H9 (cell line): ENCODE measurements at regions not wholly inside any gene's neighbourhood (a gene's known extent, or its start where the extent isn't known, plus 50 kb on each side); places are given as distances from the start of the nearest gene placed in this dataset.

Experiments used
- DNase-seq: peaks from one replicate; pipeline ENCODE4 v3.0.0-alpha.2; 2017
- H2AFZ ChIP-seq: one replicate; pipeline ENCODE4 v1.6.1; 2013; ENCODE audit warnings: mild to moderate bottlenecking, low read length, control low read depth, moderate library complexity
- H2AK5ac ChIP-seq: 2 replicates; pipeline ENCODE4 v1.6.1; 2013; ENCODE audit warnings: low read length, control low read depth, mixed read lengths; ENCODE audit not compliant: insufficient read length
- H2BK120ac ChIP-seq: one replicate; pipeline ENCODE4 v1.6.1; 2013; ENCODE audit warnings: low read depth, mild to moderate bottlenecking, low read length, control low read depth, inconsistent platforms; ENCODE audit not compliant: poor library complexity, severe bottlenecking
- H2BK12ac ChIP-seq: 2 replicates; pipeline ENCODE4 v1.6.1; 2013; ENCODE audit warnings: low read length, control low read depth, mixed read lengths, low read depth; ENCODE audit not compliant: insufficient read length
- H2BK15ac ChIP-seq: 2 replicates; pipeline ENCODE4 v1.6.1; 2013; ENCODE audit warnings: low read depth, low read length, control low read depth
- H2BK20ac ChIP-seq: one replicate; pipeline ENCODE4 v1.6.1; 2013; ENCODE audit warnings: low read depth, mild to moderate bottlenecking, low read length, control low read depth, inconsistent platforms; ENCODE audit not compliant: poor library complexity, severe bottlenecking
- H2BK5ac ChIP-seq: 2 replicates; pipeline ENCODE4 v1.6.1; 2013; ENCODE audit warnings: low read length, control low read depth, mixed read lengths; ENCODE audit not compliant: insufficient read length
- H3K14ac ChIP-seq: 2 replicates; pipeline ENCODE4 v1.6.1; 2013; ENCODE audit warnings: low read length, control low read depth; ENCODE audit not compliant: insufficient read depth
- H3K18ac ChIP-seq: 2 replicates; pipeline ENCODE4 v1.6.1; 2013; ENCODE audit warnings: low read depth, mild to moderate bottlenecking, mixed read lengths, low read length, control low read depth; ENCODE audit not compliant: insufficient read length
- H3K23ac ChIP-seq: 2 replicates; pipeline ENCODE4 v1.6.1; 2013; ENCODE audit warnings: low read length, control low read depth, mixed read lengths, low read depth; ENCODE audit not compliant: insufficient read length
- H3K23me2 ChIP-seq: 2 replicates; pipeline ENCODE4 v1.6.1; 2013; ENCODE audit warnings: low read depth, mild to moderate bottlenecking, mixed read lengths, low read length, control low read depth; ENCODE audit not compliant: insufficient read length, poor library complexity, severe bottlenecking
- H3K27ac ChIP-seq: 2 replicates; pipeline ENCODE4 v1.5.1; 2013; ENCODE audit warnings: low read length, control low read depth, mixed read lengths, low read depth; ENCODE audit not compliant: insufficient read length
- H3K27me3 ChIP-seq: 2 replicates; pipeline ENCODE4 v1.6.1; 2013; ENCODE audit warnings: low read length, control low read depth, inconsistent platforms; ENCODE audit not compliant: insufficient read depth
- H3K4ac ChIP-seq: 2 replicates; pipeline ENCODE4 v1.6.1; 2013; ENCODE audit warnings: low read depth, mild to moderate bottlenecking, control low read depth, inconsistent platforms, low read length, moderate library complexity
- H3K4me1 ChIP-seq: 2 replicates; pipeline ENCODE4 v1.6.1; 2013; ENCODE audit warnings: low read length, control low read depth, inconsistent platforms; ENCODE audit not compliant: insufficient read depth
- H3K4me2 ChIP-seq: 2 replicates; pipeline ENCODE4 v1.6.1; 2013; ENCODE audit warnings: low read length, control low read depth, mixed read lengths; ENCODE audit not compliant: insufficient read length, insufficient read depth
- H3K56ac ChIP-seq: 2 replicates; pipeline ENCODE4 v1.6.1; 2013; ENCODE audit warnings: low read depth, mild to moderate bottlenecking, mixed read lengths, low read length, control low read depth; ENCODE audit not compliant: insufficient read length
- H3K79me1 ChIP-seq: 2 replicates; pipeline ENCODE4 v1.6.1; 2013; ENCODE audit warnings: low read depth, mild to moderate bottlenecking, moderate library complexity, low read length, control low read depth, inconsistent platforms; ENCODE audit not compliant: insufficient read depth, poor library complexity, severe bottlenecking
- H3K79me2 ChIP-seq: 2 replicates; pipeline ENCODE4 v1.6.1; 2013; ENCODE audit warnings: low read length, control low read depth, inconsistent platforms; ENCODE audit not compliant: insufficient read depth
- H3K9ac ChIP-seq: 2 replicates; pipeline ENCODE4 v1.6.1; 2013; ENCODE audit warnings: low read length, control low read depth, mixed read lengths; ENCODE audit not compliant: insufficient read length; ENCODE audit errors: extremely low read depth
- H3K9me3 ChIP-seq: one replicate; pipeline ENCODE4 v1.6.1; 2013; ENCODE audit warnings: low read depth, low read length, inconsistent platforms; ENCODE audit not compliant: control insufficient read depth
- H3T11ph ChIP-seq: one replicate; pipeline ENCODE4 v1.6.1; 2013; ENCODE audit warnings: mild to moderate bottlenecking, low read length, control low read depth, inconsistent platforms
- H4K20me1 ChIP-seq: one replicate; pipeline ENCODE4 v1.6.1; 2013; ENCODE audit not compliant: control insufficient read depth, insufficient read length, insufficient read depth
- H4K5ac ChIP-seq: 2 replicates; pipeline ENCODE4 v1.6.1; 2013; ENCODE audit warnings: low read depth, mild to moderate bottlenecking, mixed read lengths, low read length, control low read depth; ENCODE audit not compliant: insufficient read length
- H4K8ac ChIP-seq: replicated peaks from 2 replicates; pipeline ENCODE4 v1.6.1; 2013; ENCODE audit warnings: low read length, control low read depth, mixed read lengths, low read depth; ENCODE audit not compliant: insufficient read length
- H4K91ac ChIP-seq: 2 replicates; pipeline ENCODE4 v1.6.1; 2013; ENCODE audit warnings: low read depth, mild to moderate bottlenecking, moderate library complexity, mixed read lengths, low read length, control low read depth; ENCODE audit not compliant: insufficient read length
- H3K27ac Mint-ChIP-seq, 3 experiments: 2 replicates in 2 of 3; 3 replicates in 1 of 3; pipeline ENCODE4 v1.8.0; 2020 to 2021; ENCODE audit warnings: mixed read lengths in 3 of 3, mild to moderate bottlenecking in 1 of 3, moderate library complexity in 1 of 3
- H3K27me3 Mint-ChIP-seq: 2 replicates; pipeline ENCODE4 v1.8.0; 2021; ENCODE audit warnings: low read depth, mild to moderate bottlenecking, moderate library complexity, mixed read lengths
- H3K36me3 Mint-ChIP-seq, 3 experiments: 2 replicates in 2 of 3; 3 replicates in 1 of 3; pipeline ENCODE4 v1.8.0; 2020 to 2021; ENCODE audit warnings: low read depth in 3 of 3, mixed read lengths in 3 of 3; ENCODE audit not compliant: insufficient read depth in 1 of 3
- H3K4me1 Mint-ChIP-seq, 2 experiments: 2 replicates each; pipeline ENCODE4 v1.8.0; 2020; ENCODE audit warnings: mixed read lengths in 2 of 2
- H3K4me3 Mint-ChIP-seq, 2 experiments: 2 replicates in 1 of 2; 3 replicates in 1 of 2; pipeline ENCODE4 v1.8.0; 2020 to 2021; ENCODE audit warnings: mild to moderate bottlenecking in 2 of 2, mixed read lengths in 2 of 2, moderate library complexity in 1 of 2
- H3K9me3 Mint-ChIP-seq, 2 experiments: 2 replicates in 1 of 2; 3 replicates in 1 of 2; pipeline ENCODE4 v1.8.0; 2020; ENCODE audit warnings: mild to moderate bottlenecking in 2 of 2, mixed read lengths in 2 of 2, moderate library complexity in 1 of 2
- CTCF ChIP-seq: fragments of 200-600 bp; sonication (generic); conservative IDR thresholded peaks from 3 replicates; pipeline ENCODE4 v1.8.0; 2021; ENCODE audit warnings: antibody characterized with exemption, mild to moderate bottlenecking

- H3K79me1 ChIP-seq, result no peaks in the 10 kb centered on the region
- Mint-ChIP-seq H3K36me3 (no peaks in the 10 kb centered on the region), H3K4me3 (no peak overlapping the region), H3K9me3 (no peaks in the 10 kb centered on the region), H3K27ac (no peak overlapping the region), H3K4me1 (0 out of 4 replicates have a peak, but pooled peaks cover 0 to 6% of the 10 kb centered on the region in 2 experiments), H3K27me3 (no peaks in the 10 kb centered on the region)
- H3K9me3 ChIP-seq, result no peaks in the 10 kb centered on the region
- no peaks in the 10 kb centered on the region for H3K23me2 ChIP-seq
- no peak overlapping the region for H3K56ac ChIP-seq
- H2BK120ac ChIP-seq, result no peak overlapping the region
- no peak overlapping the region for H2BK5ac ChIP-seq
- TF ChIP-seq CTCF, result no peak
- H3K27ac ChIP-seq, result no peak overlapping the region
- H4K20me1 ChIP-seq, result no peaks in the 10 kb centered on the region
- no peak overlapping the region for H4K91ac ChIP-seq
- no peaks in the 10 kb centered on the region for H3K4me1 ChIP-seq
- H3K4ac ChIP-seq, result no peak overlapping the region
- H3K4me2 ChIP-seq, result no peak overlapping the region
- H2BK12ac ChIP-seq, result no peak overlapping the region
- H3K18ac ChIP-seq, result no peak overlapping the region
- no peak overlapping the region for H3K23ac ChIP-seq
- no peak overlapping the region for H4K5ac ChIP-seq
- no peak overlapping the region for H2BK15ac ChIP-seq
- no peak overlapping the region for H3T11ph ChIP-seq
- no peak overlapping the region for H3K14ac ChIP-seq
- no peak overlapping the region for H2AFZ ChIP-seq
- no peak for DNase-seq
- no peak overlapping the region for H3K9ac ChIP-seq
- H3K79me2 ChIP-seq, result no peaks in the 10 kb centered on the region
- H2BK20ac ChIP-seq, result no peak overlapping the region
- H3K27me3 ChIP-seq, result no peaks in the 10 kb centered on the region
- H4K8ac ChIP-seq, result no peak overlapping the region
- H2AK5ac ChIP-seq, result no peak overlapping the region
Observed at GRCh38 chr7:86190351-86190750, 453.4 kb upstream of the GRM3 start.
